ENCODE measurements at regions not wholly inside any gene's neighbourhood (a gene's known extent, or its start where the extent isn't known, plus 50 kb on each side); places are given as distances from the start of the nearest gene placed in this dataset.

GRCh38 chr9:1938135-1938534 lies 77.0 kb upstream of the SMARCA2 start:
- DNase-seq (ENCODE audit: low spot score) = no peak
- 75% methylated on average over 1 of the region's 1 CpG for WGBS
- H3K27me3 ChIP-seq (ENCODE audit: control insufficient read depth in 4 of 4, insufficient read depth in 4 of 4, low read length in 3 of 4) = no peaks in the 10 kb centered on the region
- no peaks in the 10 kb centered on the region for H3K36me3 ChIP-seq (ENCODE audit: control insufficient read depth in 4 of 4, insufficient read depth in 3 of 4, low read depth in 1 of 4, low read length in 3 of 4)
- H3K9ac ChIP-seq (ENCODE audit: low read depth in 1 of 2, low read length in 2 of 2) = no peak overlapping the region
- H3K27ac ChIP-seq (ENCODE audit: low read depth in 1 of 2, low read length in 2 of 2) = no peak overlapping the region
- TF ChIP-seq TAF1 (conservative IDR thresholded peaks at IDR 0.05) (no peak), CTCF (IDR thresholded peaks at IDR 0.05; ENCODE audit: low read depth, low read length, missing input control) (no peak), RAD21 (IDR thresholded peaks at IDR 0.05) (no peak), NR2F2 (IDR thresholded peaks at IDR 0.05) (no peak), EGR1 (IDR thresholded peaks at IDR 0.05; ENCODE audit: low read depth in 2 of 2) (no peak), RXRA (IDR thresholded peaks at IDR 0.05) (no peak), FOXA2 (IDR thresholded peaks at IDR 0.05) (no peak), HNF4G (IDR thresholded peaks at IDR 0.05) (no peak), SP1 (IDR thresholded peaks at IDR 0.05) (no peak), ATF3 (IDR thresholded peaks at IDR 0.05) (no peak), REST (IDR thresholded peaks at IDR 0.05) (no peak), GABPA (IDR thresholded peaks at IDR 0.05 in 1 of 2, conservative IDR thresholded peaks at IDR 0.05 in 1 of 2) (no peak), ZBTB33 (IDR thresholded peaks at IDR 0.05) (no peak), HNF4A (conservative IDR thresholded peaks at IDR 0.05) (no peak)
- H3K4me3 ChIP-seq (ENCODE audit: low read depth in 1 of 3, low read length in 3 of 3) = no peak overlapping the region
- H3K4me1 ChIP-seq (ENCODE audit: control insufficient read depth in 4 of 4, insufficient read depth in 4 of 4, low read length in 3 of 4) = no peaks in the 10 kb centered on the region
- H3K9me3 ChIP-seq (ENCODE audit: control insufficient read depth in 4 of 4, low read length in 3 of 4) = no peaks in the 10 kb centered on the region

- Histone ChIP-seq H3K9me3 (ENCODE audit: control insufficient read depth in 4 of 4, low read length in 3 of 4) (no peaks in the 10 kb centered on the region), H3K9ac (ENCODE audit: low read depth in 1 of 2, low read length in 2 of 2) (no peak overlapping the region), H3K36me3 (ENCODE audit: control insufficient read depth in 4 of 4, insufficient read depth in 3 of 4, low read depth in 1 of 4, low read length in 3 of 4) (no peaks in the 10 kb centered on the region), H3K27me3 (ENCODE audit: control insufficient read depth in 4 of 4, insufficient read depth in 4 of 4, low read length in 3 of 4) (no peaks in the 10 kb centered on the region), H3K4me3 (ENCODE audit: low read depth in 1 of 3, low read length in 3 of 3) (no peak overlapping the region), H3K27ac (ENCODE audit: low read depth in 1 of 2, low read length in 2 of 2) (no peak overlapping the region), H3K4me1 (ENCODE audit: control insufficient read depth in 4 of 4, insufficient read depth in 4 of 4, low read length in 3 of 4) (no peaks in the 10 kb centered on the region)
- DNase-seq (ENCODE audit: low spot score) = no peak
- WGBS = 77% methylated on average over 2 of the region's 2 CpGs
- no peak for TF ChIP-seq JUND (IDR thresholded peaks at IDR 0.05)
- TF ChIP-seq NR2F2 (IDR thresholded peaks at IDR 0.05) = no peak
- no peak for TF ChIP-seq GABPA (IDR thresholded peaks at IDR 0.05 in 1 of 2, conservative IDR thresholded peaks at IDR 0.05 in 1 of 2)
- no peak for TF ChIP-seq YY1 (IDR thresholded peaks at IDR 0.05)
- no peak for TF ChIP-seq REST (IDR thresholded peaks at IDR 0.05)
- TF ChIP-seq RAD21 (IDR thresholded peaks at IDR 0.05) = no peak
- TF ChIP-seq RXRA (IDR thresholded peaks at IDR 0.05) = no peak
- no peak for TF ChIP-seq MAX (IDR thresholded peaks at IDR 0.05)
Measured at GRCh38 chr9:1938675-1939170, 76.4 kb upstream of the SMARCA2 start.

All from liver (tissue), 8 donors.